GM12874 (cell line): ENCODE measurements at regions not wholly inside any gene's neighbourhood (a gene's known extent, or its start where the extent isn't known, plus 50 kb on each side); places are given as distances from the start of the nearest gene placed in this dataset.

Source experiments
- TF ChIP-seq, protein P1 (sequence below): IDR thresholded peaks from 2 replicates; pipeline ENCODE4 v1.5.1; 2011; ENCODE audit warnings: low read depth, mild to moderate bottlenecking, control low read depth, low read length, moderate library complexity; ENCODE audit not compliant: insufficient read depth

DNA sequence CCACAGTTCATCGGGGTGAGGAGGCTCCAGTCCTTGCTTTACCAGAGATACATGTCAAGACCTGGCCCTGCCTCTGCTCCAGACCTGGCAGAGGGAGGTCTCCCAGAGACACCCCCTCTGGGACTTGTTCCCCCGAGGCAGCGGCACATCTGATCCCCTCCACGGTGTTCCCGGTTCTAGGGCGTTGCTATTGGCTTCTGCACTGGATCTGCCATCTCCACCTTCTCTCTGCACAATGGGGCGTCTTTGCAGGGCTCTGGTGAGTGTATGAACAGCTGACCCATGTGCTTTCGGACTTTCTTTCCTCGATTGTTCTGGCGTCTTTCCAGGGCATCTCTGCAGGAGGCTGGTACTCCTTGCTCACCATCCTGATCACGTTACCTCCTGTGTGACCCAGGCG is 930.4 kb downstream of the TBC1D22A start:
- TF ChIP-seq, protein P1, sequence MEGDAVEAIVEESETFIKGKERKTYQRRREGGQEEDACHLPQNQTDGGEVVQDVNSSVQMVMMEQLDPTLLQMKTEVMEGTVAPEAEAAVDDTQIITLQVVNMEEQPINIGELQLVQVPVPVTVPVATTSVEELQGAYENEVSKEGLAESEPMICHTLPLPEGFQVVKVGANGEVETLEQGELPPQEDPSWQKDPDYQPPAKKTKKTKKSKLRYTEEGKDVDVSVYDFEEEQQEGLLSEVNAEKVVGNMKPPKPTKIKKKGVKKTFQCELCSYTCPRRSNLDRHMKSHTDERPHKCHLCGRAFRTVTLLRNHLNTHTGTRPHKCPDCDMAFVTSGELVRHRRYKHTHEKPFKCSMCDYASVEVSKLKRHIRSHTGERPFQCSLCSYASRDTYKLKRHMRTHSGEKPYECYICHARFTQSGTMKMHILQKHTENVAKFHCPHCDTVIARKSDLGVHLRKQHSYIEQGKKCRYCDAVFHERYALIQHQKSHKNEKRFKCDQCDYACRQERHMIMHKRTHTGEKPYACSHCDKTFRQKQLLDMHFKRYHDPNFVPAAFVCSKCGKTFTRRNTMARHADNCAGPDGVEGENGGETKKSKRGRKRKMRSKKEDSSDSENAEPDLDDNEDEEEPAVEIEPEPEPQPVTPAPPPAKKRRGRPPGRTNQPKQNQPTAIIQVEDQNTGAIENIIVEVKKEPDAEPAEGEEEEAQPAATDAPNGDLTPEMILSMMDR = no peak

DNA sequence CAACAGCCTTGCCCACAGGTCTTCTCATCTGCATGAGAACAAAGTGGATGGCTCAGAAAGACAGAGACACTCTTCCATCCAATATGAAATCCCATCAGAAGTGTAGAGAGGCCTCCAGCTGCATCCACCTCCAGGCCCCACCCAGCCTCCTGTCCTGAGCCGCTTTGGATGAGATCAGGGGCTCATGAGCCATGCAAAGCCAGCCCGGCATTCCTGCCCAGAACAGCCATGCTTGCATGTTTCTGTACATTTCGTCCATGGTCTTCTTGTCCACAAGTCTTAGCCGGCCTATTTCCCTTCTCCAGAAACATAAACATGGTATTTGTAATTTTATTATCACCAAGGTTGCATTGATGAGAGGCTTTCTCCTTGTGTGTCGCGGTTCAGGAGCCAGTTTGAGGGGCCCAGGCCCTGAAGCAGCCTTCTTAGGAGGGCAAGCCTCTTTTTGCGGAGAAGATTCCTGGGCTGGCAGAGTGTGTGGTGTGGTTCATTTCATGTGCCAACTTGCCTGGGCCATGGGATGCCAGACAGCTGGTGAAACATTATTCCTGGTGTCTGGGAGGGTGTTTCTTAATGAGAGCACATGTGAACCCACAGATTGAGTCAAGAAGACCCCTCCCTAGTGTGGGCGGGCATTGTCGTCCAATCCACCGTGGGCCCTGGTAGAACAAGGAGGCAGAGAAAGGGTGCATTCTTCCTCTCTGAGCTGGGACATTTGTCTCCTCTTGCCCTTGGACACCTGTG is 928.9 kb downstream of the TBC1D22A start:
- TF ChIP-seq, protein P1 = no peak

DNA sequence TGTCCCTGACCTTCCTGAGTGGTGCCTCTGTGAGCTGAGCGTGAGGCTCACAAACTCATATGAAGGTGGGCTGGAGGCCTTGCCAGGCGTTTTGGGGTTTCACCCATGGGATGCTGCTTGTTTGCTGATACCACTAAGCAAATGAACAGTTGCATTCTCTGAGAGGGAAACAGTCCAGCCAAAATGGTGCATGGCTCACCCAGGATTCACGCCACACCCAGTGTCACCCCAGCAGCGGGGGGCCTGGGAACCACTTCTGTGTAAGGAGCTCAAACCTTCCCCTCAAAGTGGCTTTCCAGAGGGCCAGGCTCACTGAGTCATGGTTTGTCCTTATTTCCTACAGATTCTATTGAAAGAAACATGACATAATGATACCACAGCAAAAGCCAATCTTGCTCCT is 928.1 kb downstream of the TBC1D22A start:
- TF ChIP-seq, protein P1 = no peak

DNA sequence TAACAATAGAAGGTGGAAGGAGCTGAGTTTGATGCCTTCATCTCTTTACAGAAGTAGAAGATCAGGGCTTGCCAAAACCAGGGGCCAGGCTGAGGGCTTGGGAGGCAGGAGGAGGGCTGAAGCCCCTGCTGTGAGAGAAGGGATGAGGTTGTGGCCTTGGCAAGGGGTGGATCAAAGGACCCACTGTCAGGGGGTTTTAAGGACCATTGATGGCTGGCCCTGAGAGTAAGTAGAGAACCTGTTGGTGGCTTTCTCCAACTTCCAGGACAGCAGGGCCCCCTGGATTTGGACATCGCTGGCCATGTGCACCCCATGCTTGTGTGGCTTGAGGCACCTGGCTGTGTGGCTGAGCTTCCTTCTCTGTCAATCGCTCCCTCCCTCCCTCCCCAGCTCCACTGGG is 927.7 kb downstream of the TBC1D22A start:
- TF ChIP-seq, protein P1 = no peak

DNA sequence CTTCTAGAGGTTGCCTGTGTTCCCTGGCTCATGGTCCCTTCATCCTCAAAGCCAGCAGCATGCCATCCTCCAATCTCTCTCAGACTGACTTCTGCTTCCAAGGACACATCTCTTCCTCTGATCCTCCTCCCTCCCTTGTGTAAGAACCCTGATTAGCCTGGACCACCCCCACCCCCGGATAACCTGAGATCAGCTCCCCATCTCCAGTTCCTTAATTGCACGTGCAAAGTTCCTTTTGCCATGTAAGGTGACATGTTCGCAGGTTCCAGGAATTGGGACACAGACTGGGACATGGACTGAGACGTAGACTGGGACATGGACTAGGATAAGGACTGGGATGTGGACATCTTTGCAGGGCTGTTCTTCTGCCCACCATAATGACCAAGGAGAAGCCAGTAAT is 925.3 kb downstream of the TBC1D22A start:
- TF ChIP-seq, protein P1 = no peak

DNA sequence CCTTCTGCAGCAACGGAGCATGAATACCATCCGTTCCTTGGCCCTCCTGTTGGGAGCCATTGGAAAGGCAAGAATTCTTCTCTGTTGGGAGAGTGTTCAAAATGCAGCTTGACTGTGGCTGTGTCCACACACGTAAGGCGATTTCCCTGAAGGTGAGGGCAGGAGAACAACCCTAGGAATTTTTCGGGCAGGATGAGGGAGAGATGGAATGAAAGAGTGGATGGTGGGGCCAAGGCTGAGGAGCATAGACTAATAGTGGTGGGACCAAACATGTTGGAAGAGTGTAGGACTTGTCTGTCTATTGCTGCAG is 924.9 kb downstream of the TBC1D22A start:
- TF ChIP-seq, protein P1 = no peak

DNA sequence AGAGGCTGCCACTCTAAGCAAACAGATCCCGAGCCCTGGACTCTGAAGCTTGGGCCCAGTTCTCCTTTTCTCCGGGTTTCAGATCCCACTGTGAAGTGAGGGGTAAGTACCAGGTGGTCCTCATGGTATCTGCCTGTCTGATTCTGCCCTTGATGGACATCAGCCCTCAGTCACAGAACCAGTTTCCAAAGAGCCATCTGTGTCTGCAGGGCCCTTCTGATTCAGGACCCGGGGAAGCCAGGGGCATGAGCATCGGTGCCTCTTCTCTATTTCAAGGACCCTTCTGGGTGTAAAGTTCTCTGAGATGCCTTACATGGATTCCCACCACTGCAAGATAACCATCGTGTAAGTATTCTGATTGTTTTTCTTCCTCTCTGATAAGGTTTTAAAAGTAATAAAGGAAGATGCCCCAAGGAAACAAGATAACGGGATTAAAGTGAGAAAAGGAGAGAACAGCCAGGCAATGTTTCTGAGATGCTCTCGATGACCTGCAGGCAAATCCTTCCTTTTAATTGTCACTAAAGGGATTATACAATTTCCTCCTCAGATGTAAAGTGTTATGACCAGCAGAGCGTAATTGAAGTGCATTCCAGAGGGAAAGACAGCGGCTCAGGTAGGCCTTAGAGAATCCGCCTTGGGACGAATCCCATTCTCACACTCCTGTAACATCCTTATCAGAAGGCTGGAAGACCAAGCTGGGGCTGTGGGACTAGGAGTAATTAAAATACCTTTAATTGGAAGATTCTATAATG is 924.3 kb downstream of the TBC1D22A start:
- TF ChIP-seq, protein P1 = no peak
